Thyroid gland (tissue), 4 donors: ENCODE measurements at regions not wholly inside any gene's neighbourhood (a gene's known extent, or its start where the extent isn't known, plus 50 kb on each side); places are given as distances from the start of the nearest gene placed in this dataset.

Experiments
- DNase-seq, 2 donors: peaks; one replicate each; pipeline ENCODE4 v3.0.0-alpha.2; 2019
- H3K27ac ChIP-seq, 3 donors: fragments of 200-600 bp; sonication (generic); 1 replicate in 2 of 3; 2 replicates in 1 of 3; pipeline ENCODE4 v1.5.1; 2016 to 2019; ENCODE audit warnings: mild to moderate bottlenecking in 1 of 3, moderate library complexity in 1 of 3
- H3K27me3 ChIP-seq: fragments of 200-600 bp; sonication (generic); one replicate; pipeline ENCODE4 v1.5.1; 2019
- H3K36me3 ChIP-seq, 2 donors: fragments of 200-600 bp; sonication (generic); one replicate each; pipeline ENCODE4 v1.5.1; 2016 to 2019
- H3K4me1 ChIP-seq, 2 donors: fragments of 200-600 bp; sonication (generic); one replicate each; pipeline ENCODE4 v1.5.1; 2017 to 2019
- H3K4me3 ChIP-seq, 3 donors: fragments of 200-600 bp; sonication (generic); replicated peaks in 1 of 3; 1 replicate in 2 of 3; 2 replicates in 1 of 3; pipeline ENCODE4 v1.5.1; 2016; ENCODE audit warnings: mild to moderate bottlenecking in 1 of 3
- H3K9me3 ChIP-seq: fragments of 200-600 bp; sonication (generic); one replicate; pipeline ENCODE4 v1.5.1; 2017
- POLR2A ChIP-seq, 2 donors: fragments of 450-650 bp; IDR thresholded peaks; one replicate each; pipeline ENCODE4 v1.6.1; 2017; ENCODE audit warnings: antibody characterized with exemption in 2 of 2, mild to moderate bottlenecking in 2 of 2, moderate library complexity in 1 of 2
- WGBS, 2 donors: methylation state at CpG; one replicate each; pipeline ENCODE4 v1.1.5; 2017; 5-methylcytosine and 5-hydroxymethylcytosine counted together
- intact Hi-C: fragments of 100-400 bp; cut with DNase I; formaldehyde crosslinking; loops from one replicate; pipeline ENCODE4 v1.15.1; 2023
- TF ChIP-seq, protein P1 (sequence below), 6 experiments: fragments of 200-600 bp in 3 of 6; fragments of 450-650 bp in 3 of 6; sonication (generic) in 3 of 6; IDR thresholded peaks; one replicate each; pipeline ENCODE4 v1.5.1; 2016 to 2019; ENCODE audit warnings: antibody characterized with exemption in 6 of 6, mild to moderate bottlenecking in 2 of 6, inconsistent platforms in 1 of 6, moderate library complexity in 1 of 6

DNA sequence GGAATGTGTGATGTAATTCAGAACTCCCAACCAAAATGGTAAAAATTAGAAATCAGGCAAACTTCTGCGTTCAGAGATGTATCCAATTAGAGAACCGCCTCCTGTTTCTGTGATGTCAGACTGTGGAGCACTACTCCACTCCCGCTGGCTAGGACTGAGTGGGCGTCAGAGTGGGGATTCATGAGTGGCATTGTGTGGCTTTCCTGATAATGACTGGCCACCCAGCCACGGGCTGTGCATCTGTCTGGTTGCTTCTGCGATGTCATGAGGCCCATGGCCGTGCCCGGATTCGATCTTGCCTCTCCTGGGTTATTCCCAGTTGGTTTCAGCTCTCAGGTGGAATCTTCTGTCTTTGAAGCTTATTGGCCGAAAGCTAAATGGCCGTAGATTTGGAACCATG is 87.1 kb upstream of the KCNA1 start:
- intact Hi-C loops: no loop called here
- Histone ChIP-seq H3K27ac (no peak overlapping the region), H3K36me3 (no peaks in the 10 kb centered on the region), H3K27me3 (no peaks in the 10 kb centered on the region), H3K4me3 (no peak overlapping the region), H3K9me3 (no peaks in the 10 kb centered on the region), H3K4me1 (no peaks in the 10 kb centered on the region)
- DNase-seq: no peak
- 85 to 96% methylated on average over 11 of the region's 11 CpGs for WGBS, 2 donors
- TF ChIP-seq, protein P1, sequence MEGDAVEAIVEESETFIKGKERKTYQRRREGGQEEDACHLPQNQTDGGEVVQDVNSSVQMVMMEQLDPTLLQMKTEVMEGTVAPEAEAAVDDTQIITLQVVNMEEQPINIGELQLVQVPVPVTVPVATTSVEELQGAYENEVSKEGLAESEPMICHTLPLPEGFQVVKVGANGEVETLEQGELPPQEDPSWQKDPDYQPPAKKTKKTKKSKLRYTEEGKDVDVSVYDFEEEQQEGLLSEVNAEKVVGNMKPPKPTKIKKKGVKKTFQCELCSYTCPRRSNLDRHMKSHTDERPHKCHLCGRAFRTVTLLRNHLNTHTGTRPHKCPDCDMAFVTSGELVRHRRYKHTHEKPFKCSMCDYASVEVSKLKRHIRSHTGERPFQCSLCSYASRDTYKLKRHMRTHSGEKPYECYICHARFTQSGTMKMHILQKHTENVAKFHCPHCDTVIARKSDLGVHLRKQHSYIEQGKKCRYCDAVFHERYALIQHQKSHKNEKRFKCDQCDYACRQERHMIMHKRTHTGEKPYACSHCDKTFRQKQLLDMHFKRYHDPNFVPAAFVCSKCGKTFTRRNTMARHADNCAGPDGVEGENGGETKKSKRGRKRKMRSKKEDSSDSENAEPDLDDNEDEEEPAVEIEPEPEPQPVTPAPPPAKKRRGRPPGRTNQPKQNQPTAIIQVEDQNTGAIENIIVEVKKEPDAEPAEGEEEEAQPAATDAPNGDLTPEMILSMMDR (IDR thresholded peaks at IDR 0.05): no peak
- TF ChIP-seq POLR2A (IDR thresholded peaks at IDR 0.05): no peak

DNA sequence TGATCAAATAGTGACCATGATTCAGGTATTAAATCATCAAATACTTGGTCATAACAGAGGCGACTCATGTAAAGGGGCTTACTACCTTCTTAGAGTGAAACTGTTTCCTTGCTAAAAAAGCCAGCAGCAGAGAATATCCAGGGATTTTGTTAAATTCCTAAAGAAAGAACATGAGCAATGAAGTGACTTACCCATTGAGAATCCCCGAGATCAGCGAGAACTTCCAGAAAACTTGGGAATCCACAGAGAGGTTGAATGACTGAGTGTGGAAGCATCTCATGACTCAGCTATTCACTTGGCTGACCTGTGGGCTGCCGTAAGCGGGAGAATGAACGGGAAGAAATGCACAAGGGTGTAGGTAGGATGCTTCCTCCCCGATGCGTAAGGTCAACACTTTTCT is 85.3 kb upstream of the KCNA1 start:
- no peak for TF ChIP-seq POLR2A (IDR thresholded peaks at IDR 0.05)
- TF ChIP-seq, protein P1 (IDR thresholded peaks at IDR 0.05): no peak
- H3K9me3 ChIP-seq: no peaks in the 10 kb centered on the region
- no peaks in the 10 kb centered on the region for H3K27me3 ChIP-seq
- no peaks in the 10 kb centered on the region for H3K4me1 ChIP-seq
- intact Hi-C loops: no loop called here
- H3K27ac ChIP-seq: no peak overlapping the region
- H3K36me3 ChIP-seq: no peaks in the 10 kb centered on the region
- 90 to 92% methylated on average over 8 of the region's 8 CpGs for WGBS, 2 donors
- DNase-seq: no peak
- H3K4me3 ChIP-seq: no peak overlapping the region

DNA sequence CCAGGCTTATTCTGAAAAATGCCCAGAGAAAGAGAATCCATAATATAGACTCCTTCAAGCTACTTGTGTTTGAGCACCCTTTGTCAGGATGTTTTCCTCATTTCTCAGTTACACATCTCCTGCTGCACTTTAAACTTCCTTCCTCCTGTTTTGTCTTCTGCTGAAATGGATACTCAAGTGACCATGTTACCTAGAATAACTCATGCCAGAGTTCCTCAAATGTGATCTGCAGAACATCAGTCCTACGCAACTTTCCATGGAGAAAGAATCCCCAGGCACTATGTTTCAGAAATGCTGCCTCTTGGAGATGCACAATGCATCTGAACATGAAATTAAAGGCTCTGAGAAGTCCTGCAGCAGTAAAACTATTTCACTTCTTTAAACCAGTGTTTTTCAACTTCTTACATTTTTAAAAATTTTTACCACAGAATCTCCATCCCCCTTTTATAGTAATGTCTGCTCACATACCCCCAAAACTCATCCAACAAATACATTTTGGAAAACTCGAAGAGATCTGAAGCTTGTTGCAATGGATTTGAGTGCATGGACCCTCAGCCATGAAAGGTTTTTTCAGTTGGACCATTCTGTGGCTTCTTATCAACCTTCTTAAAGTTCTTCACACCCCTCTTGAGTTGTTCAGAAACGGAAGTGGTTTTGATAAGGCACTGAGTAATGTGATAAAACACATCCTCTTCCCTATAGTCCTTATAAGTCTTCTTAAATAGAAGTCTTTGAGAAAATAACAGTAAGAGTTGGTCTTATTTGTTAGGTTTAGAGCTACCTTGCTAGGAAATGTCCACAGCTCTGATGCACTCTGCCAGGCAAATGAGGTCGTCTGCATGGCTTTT is 84.5 kb upstream of the KCNA1 start:
- H3K27me3 ChIP-seq: no peaks in the 10 kb centered on the region
- WGBS, 2 donors: 57 to 60% methylated on average over 4 of the region's 4 CpGs
- no peak overlapping the region for H3K4me3 ChIP-seq
- H3K9me3 ChIP-seq: no peaks in the 10 kb centered on the region
- intact Hi-C loops: no loop called here
- TF ChIP-seq, protein P1 (IDR thresholded peaks at IDR 0.05): no peak
- TF ChIP-seq POLR2A (IDR thresholded peaks at IDR 0.05): no peak
- DNase-seq: no peak
- H3K27ac ChIP-seq: no peak overlapping the region
- H3K36me3 ChIP-seq: no peaks in the 10 kb centered on the region
- H3K4me1 ChIP-seq: no peaks in the 10 kb centered on the region

DNA sequence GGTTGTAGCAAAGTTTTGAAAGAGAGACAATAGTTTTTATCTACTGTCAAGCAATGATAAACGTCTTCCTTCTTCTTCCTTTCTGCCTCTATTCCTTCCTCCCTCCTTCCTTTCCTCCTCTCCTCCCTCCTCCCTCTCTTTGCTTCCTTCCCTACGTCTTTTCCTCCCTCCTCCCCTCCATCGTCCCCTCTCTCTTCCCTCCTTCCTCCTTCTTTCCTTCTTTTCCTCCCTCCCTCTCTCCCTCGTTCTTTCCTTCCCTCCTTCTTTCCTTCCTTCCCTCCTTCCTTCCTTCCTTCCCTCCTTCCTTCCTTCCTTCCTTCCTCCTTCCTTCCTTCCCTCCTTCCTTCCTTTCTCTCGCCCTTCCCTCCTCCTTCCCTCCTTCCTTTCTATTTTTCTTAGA is 82.8 kb upstream of the KCNA1 start:
- no peak overlapping the region for H3K27ac ChIP-seq
- no peaks in the 10 kb centered on the region for H3K27me3 ChIP-seq
- no peak for DNase-seq
- TF ChIP-seq, protein P1 (IDR thresholded peaks at IDR 0.05): no peak
- TF ChIP-seq POLR2A (IDR thresholded peaks at IDR 0.05): no peak
- no peaks in the 10 kb centered on the region for H3K4me1 ChIP-seq
- no peaks in the 10 kb centered on the region for H3K36me3 ChIP-seq
- H3K4me3 ChIP-seq: no peak overlapping the region
- H3K9me3 ChIP-seq: no peaks in the 10 kb centered on the region
- intact Hi-C loops: no loop called here
- 68% methylated on average over 5 of the region's 5 CpGs for WGBS, 2 donors

DNA sequence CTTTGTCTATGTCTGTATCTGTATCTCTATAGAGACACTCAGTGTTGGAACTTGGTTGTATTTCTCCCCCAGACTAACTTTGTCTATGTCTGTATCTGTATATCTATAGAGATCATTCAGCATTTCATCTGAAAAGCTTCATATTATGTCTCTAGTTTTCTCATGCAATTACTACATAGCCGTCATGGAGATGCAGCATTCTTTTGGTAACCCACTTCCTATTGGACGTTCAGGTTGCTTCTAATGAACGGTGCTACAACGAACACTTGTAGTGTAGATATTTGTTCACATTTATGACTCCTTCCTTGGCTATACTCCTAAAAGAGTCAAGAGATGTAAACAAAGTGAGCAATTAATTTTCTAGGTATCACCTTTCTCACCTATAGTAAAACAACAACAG is 81.5 kb upstream of the KCNA1 start:
- H3K4me3 ChIP-seq: no peak overlapping the region
- intact Hi-C loops: no loop called here
- 52 to 77% methylated on average over 4 of the region's 4 CpGs for WGBS, 2 donors
- no peak for DNase-seq
- H3K4me1 ChIP-seq: no peaks in the 10 kb centered on the region
- H3K27me3 ChIP-seq: no peaks in the 10 kb centered on the region
- H3K9me3 ChIP-seq: no peaks in the 10 kb centered on the region
- no peak overlapping the region for H3K27ac ChIP-seq
- no peaks in the 10 kb centered on the region for H3K36me3 ChIP-seq
- no peak for TF ChIP-seq POLR2A (IDR thresholded peaks at IDR 0.05)
- TF ChIP-seq, protein P1 (IDR thresholded peaks at IDR 0.05): no peak
